Epithelial cell of proximal tubule (primary cell): ENCODE measurements at regions not wholly inside any gene's neighbourhood (a gene's known extent, or its start where the extent isn't known, plus 50 kb on each side); places are given as distances from the start of the nearest gene placed in this dataset.

Experiments used
- DNase-seq: peaks from one replicate; pipeline ENCODE4 v3.0.0-alpha.2; 2011; ENCODE audit warnings: low read depth
- H3K4me3 ChIP-seq: 2 replicates; pipeline ENCODE4 v1.5.1; 2011; ENCODE audit warnings: low read depth, mild to moderate bottlenecking, low read length
- CTCF ChIP-seq: conservative IDR thresholded peaks from 2 replicates; pipeline ENCODE4 v1.5.1; 2012; ENCODE audit warnings: low read depth, mild to moderate bottlenecking, low read length

- no peak for DNase-seq
- no peak for TF ChIP-seq CTCF
- H3K4me3 ChIP-seq, result no peak overlapping the region
Observed at GRCh38 chr16:86344881-86345280, 165.4 kb upstream of the FOXF1 start.

GRCh38 chr16:86345516-86345915, 164.8 kb upstream of the FOXF1 start:
- no peak for DNase-seq
- no peak overlapping the region for H3K4me3 ChIP-seq
- TF ChIP-seq CTCF, result no peak

GRCh38 chr16:86346034-86346433, 164.3 kb upstream of the FOXF1 start:
- no peak overlapping the region for H3K4me3 ChIP-seq
- DNase-seq, result no peak
- TF ChIP-seq CTCF, result no peak

- no peak for TF ChIP-seq CTCF
- no peak for DNase-seq
- no peak overlapping the region for H3K4me3 ChIP-seq
Observed at GRCh38 chr16:86347090-86347489, 163.2 kb upstream of the FOXF1 start.

- no peak overlapping the region for H3K4me3 ChIP-seq
- no peak for DNase-seq
- TF ChIP-seq CTCF, result no peak
Observed at GRCh38 chr16:86347916-86348555, 162.3 kb upstream of the FOXF1 start.

GRCh38 chr16:86349338-86349900, 160.9 kb upstream of the FOXF1 start:
- TF ChIP-seq CTCF, result no peak
- DNase-seq, result no peak
- H3K4me3 ChIP-seq, result no peak overlapping the region

- no peak overlapping the region for H3K4me3 ChIP-seq
- TF ChIP-seq CTCF, result no peak
- no peak for DNase-seq
Observed at GRCh38 chr16:86350289-86350688, 160.0 kb upstream of the FOXF1 start.
